Caco-2 (cell line): ENCODE measurements at regions not wholly inside any gene's neighbourhood (a gene's known extent, or its start where the extent isn't known, plus 50 kb on each side); places are given as distances from the start of the nearest gene placed in this dataset.

ENCODE experiments used
- BruUV-seq: library from RNA; stranded (reverse); fragments of 400-500 nt; replicated peaks from 2 replicates; lab custom pipeline; 2021; lab: Mats Ljungman, UMichigan
- CTCF ChIA-PET: fragments of 300-600 bp; sonication (Branson Sonifier 250); formaldehyde crosslinking; loops from one replicate; lab custom pipeline; 2022; ENCODE audit warnings: antibody characterized with exemption; lab: Charles Lee
- POLR2A ChIA-PET: fragments of 300-600 bp; sonication (Branson Sonifier 250); formaldehyde crosslinking; loops from one replicate; lab custom pipeline; 2022; ENCODE audit warnings: antibody characterized with exemption; lab: Charles Lee
- DNase-seq, 2 experiments: peaks; one replicate each; pipeline versions ENCODE4 v3.0.0 to v3.0.0-alpha.2; 2020 to 2022
- H3K27me3 ChIP-seq: replicated peaks from 2 replicates; pipeline ENCODE4 v1.6.0; 2011; ENCODE audit warnings: low read length; ENCODE audit not compliant: control insufficient read depth, insufficient read depth
- H3K36me3 ChIP-seq: 2 replicates; pipeline ENCODE4 v1.5.1; 2011; ENCODE audit warnings: low read length; ENCODE audit not compliant: control insufficient read depth, insufficient read depth
- H3K4me1 ChIP-seq: fragments of 250-450 bp; sonication (Bioruptor Pico); 2 replicates; pipeline ENCODE4 v1.5.1; 2020; ENCODE audit warnings: mild to moderate bottlenecking
- H3K4me3 ChIP-seq: 2 replicates; pipeline ENCODE4 v1.5.1; 2011; ENCODE audit warnings: low read depth, mild to moderate bottlenecking, control low read depth, low read length
- H3K9me3 ChIP-seq: fragments of 250-450 bp; sonication (Bioruptor Pico); 2 replicates; pipeline ENCODE4 v1.5.1; 2020; ENCODE audit warnings: mild to moderate bottlenecking, moderate library complexity
- H3K27ac Mint-ChIP-seq: one replicate; pipeline ENCODE4 v1.8.0; 2022; ENCODE audit warnings: mixed read lengths; ENCODE audit not compliant: unreplicated experiment
- H3K27me3 Mint-ChIP-seq: one replicate; pipeline ENCODE4 v1.8.0; 2022; ENCODE audit warnings: mixed read lengths; ENCODE audit not compliant: insufficient read depth, unreplicated experiment
- H3K36me3 Mint-ChIP-seq: one replicate; pipeline ENCODE4 v1.8.0; 2022; ENCODE audit warnings: mild to moderate bottlenecking, mixed read lengths; ENCODE audit not compliant: insufficient read depth, unreplicated experiment
- H3K4me1 Mint-ChIP-seq: one replicate; pipeline ENCODE4 v1.8.0; 2022; ENCODE audit warnings: low read depth, mixed read lengths; ENCODE audit not compliant: unreplicated experiment
- H3K4me3 Mint-ChIP-seq: one replicate; pipeline ENCODE4 v1.8.0; 2022; ENCODE audit warnings: mild to moderate bottlenecking, moderate library complexity, mixed read lengths; ENCODE audit not compliant: unreplicated experiment
- H3K9me3 Mint-ChIP-seq: one replicate; pipeline ENCODE4 v1.8.0; 2022; ENCODE audit warnings: mixed read lengths; ENCODE audit not compliant: unreplicated experiment
- intact Hi-C: fragments of 100-400 bp; cut with micrococcal nuclease; formaldehyde crosslinking; loops from one replicate; pipeline ENCODE4 v1.10.0; 2022; ENCODE audit not compliant: unreplicated experiment
- TF ChIP-seq, protein P1 (sequence below), 2 experiments: fragments of 200-600 bp in 1 of 2; IDR thresholded peaks; 1 replicate in 1 of 2; 2 replicates in 1 of 2; pipeline versions ENCODE4 v1.5.1 to v1.8.0; 2011 to 2022; ENCODE audit warnings: antibody characterized with exemption in 1 of 2, control low read depth in 1 of 2, inconsistent platforms in 1 of 2, low read depth in 1 of 2, low read length in 1 of 2, mild to moderate bottlenecking in 1 of 2, moderate library complexity in 1 of 2; ENCODE audit not compliant: insufficient read depth in 1 of 2, severe bottlenecking in 1 of 2, unreplicated experiment in 1 of 2

GRCh38 chr6:87903323-87903722 lies 144.3 kb upstream of the SPACA1 start:
- no peaks in the 10 kb centered on the region for H3K9me3 Mint-ChIP-seq
- Histone ChIP-seq H3K36me3 (no peaks in the 10 kb centered on the region), H3K9me3 (no peaks in the 10 kb centered on the region; the same call in 1 of the 2 replicates), H3K27me3 (no peaks in the 10 kb centered on the region), H3K4me1 (no peaks in the 10 kb centered on the region), H3K4me3 (no peak overlapping the region)
- TF ChIP-seq, protein P1, sequence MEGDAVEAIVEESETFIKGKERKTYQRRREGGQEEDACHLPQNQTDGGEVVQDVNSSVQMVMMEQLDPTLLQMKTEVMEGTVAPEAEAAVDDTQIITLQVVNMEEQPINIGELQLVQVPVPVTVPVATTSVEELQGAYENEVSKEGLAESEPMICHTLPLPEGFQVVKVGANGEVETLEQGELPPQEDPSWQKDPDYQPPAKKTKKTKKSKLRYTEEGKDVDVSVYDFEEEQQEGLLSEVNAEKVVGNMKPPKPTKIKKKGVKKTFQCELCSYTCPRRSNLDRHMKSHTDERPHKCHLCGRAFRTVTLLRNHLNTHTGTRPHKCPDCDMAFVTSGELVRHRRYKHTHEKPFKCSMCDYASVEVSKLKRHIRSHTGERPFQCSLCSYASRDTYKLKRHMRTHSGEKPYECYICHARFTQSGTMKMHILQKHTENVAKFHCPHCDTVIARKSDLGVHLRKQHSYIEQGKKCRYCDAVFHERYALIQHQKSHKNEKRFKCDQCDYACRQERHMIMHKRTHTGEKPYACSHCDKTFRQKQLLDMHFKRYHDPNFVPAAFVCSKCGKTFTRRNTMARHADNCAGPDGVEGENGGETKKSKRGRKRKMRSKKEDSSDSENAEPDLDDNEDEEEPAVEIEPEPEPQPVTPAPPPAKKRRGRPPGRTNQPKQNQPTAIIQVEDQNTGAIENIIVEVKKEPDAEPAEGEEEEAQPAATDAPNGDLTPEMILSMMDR (IDR thresholded peaks at IDR 0.05; ENCODE audit: insufficient read depth in 1 of 2, low read depth in 1 of 2, low read length in 1 of 2, severe bottlenecking in 1 of 2, unreplicated experiment in 1 of 2), result no peak
- H3K27me3 Mint-ChIP-seq, result no peaks in the 10 kb centered on the region
- H3K27ac Mint-ChIP-seq, result no peak overlapping the region
- no peaks in the 10 kb centered on the region for H3K4me1 Mint-ChIP-seq
- no peaks in the 10 kb centered on the region for H3K36me3 Mint-ChIP-seq
- no peak overlapping the region for H3K4me3 Mint-ChIP-seq
- intact Hi-C loops, result no loop called here
- BruUV-seq, result no TSS peak
- ChIA-PET POLR2A (no interaction called here), CTCF (no interaction called here)
- DNase-seq, result no peak

DNA sequence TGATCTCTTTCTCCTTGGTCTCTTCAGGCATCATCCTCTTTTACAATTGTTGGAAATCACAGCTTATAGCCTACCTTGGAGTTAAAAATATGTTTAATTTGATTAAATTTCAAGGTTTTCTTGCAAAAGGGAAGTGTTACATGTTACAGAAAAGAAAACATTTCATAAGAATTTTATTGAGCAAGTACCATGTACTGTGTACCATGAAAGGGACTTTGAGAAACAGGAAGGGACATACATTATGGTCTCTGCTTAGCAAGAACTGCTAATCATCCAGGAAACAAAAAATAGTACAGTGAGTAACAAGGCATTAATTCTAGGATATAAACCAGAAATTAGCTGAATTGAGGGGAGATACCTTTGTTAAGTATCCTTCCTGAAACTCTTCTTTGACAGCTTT lies 145.3 kb upstream of the SPACA1 start:
- no peak for DNase-seq
- no peak overlapping the region for H3K4me3 Mint-ChIP-seq
- no peaks in the 10 kb centered on the region for H3K27me3 ChIP-seq
- H3K27ac Mint-ChIP-seq, result no peak overlapping the region
- H3K9me3 ChIP-seq, result no peaks in the 10 kb centered on the region; the same call in 1 of the 2 replicates
- H3K36me3 Mint-ChIP-seq, result no peaks in the 10 kb centered on the region
- ChIA-PET CTCF (no interaction called here), POLR2A (no interaction called here)
- no peaks in the 10 kb centered on the region for H3K9me3 Mint-ChIP-seq
- TF ChIP-seq, protein P1 (IDR thresholded peaks at IDR 0.05; ENCODE audit: insufficient read depth in 1 of 2, low read depth in 1 of 2, low read length in 1 of 2, severe bottlenecking in 1 of 2, unreplicated experiment in 1 of 2), result no peak
- intact Hi-C loops, result no loop called here
- H3K4me3 ChIP-seq, result no peak overlapping the region
- no peaks in the 10 kb centered on the region for H3K4me1 ChIP-seq
- H3K27me3 Mint-ChIP-seq, result no peaks in the 10 kb centered on the region
- no TSS peak for BruUV-seq
- H3K4me1 Mint-ChIP-seq, result no peaks in the 10 kb centered on the region
- H3K36me3 ChIP-seq, result no peaks in the 10 kb centered on the region

GRCh38 chr6:87901613-87902012 lies 146.0 kb upstream of the SPACA1 start:
- no peaks in the 10 kb centered on the region for H3K4me1 Mint-ChIP-seq
- H3K27ac Mint-ChIP-seq, result no peak overlapping the region
- POLR2A ChIA-PET, result no interaction called here

More at GRCh38 chr6:87901613-87902012, 146.0 kb upstream of the SPACA1 start:
- TF ChIP-seq, protein P1 (IDR thresholded peaks at IDR 0.05; ENCODE audit: insufficient read depth in 1 of 2, low read depth in 1 of 2, low read length in 1 of 2, severe bottlenecking in 1 of 2, unreplicated experiment in 1 of 2), result no peak
- no peaks in the 10 kb centered on the region for H3K36me3 Mint-ChIP-seq
- DNase-seq, result no peak
- Histone ChIP-seq H3K4me3 (no peak overlapping the region), H3K27me3 (no peaks in the 10 kb centered on the region), H3K9me3 (no peaks in the 10 kb centered on the region; the same call in 1 of the 2 replicates), H3K36me3 (no peaks in the 10 kb centered on the region), H3K4me1 (no peaks in the 10 kb centered on the region)
- intact Hi-C loops, result no loop called here
- no peaks in the 10 kb centered on the region for H3K27me3 Mint-ChIP-seq
- BruUV-seq, result no TSS peak
- CTCF ChIA-PET, result interaction anchor here (0.7 kb wide), 1 partner anchor 66 kb away, joined by 4 read pairs; no protein-coding TSS in a partner anchor
- no peaks in the 10 kb centered on the region for H3K9me3 Mint-ChIP-seq
- no peak overlapping the region for H3K4me3 Mint-ChIP-seq
